Spleen (tissue), 11 donors: ENCODE measurements at regions not wholly inside any gene's neighbourhood (a gene's known extent, or its start where the extent isn't known, plus 50 kb on each side); places are given as distances from the start of the nearest gene placed in this dataset.

ENCODE experiments used
- DNase-seq: peaks from one replicate; pipeline ENCODE4 v3.0.0-alpha.2; 2020
- H3K27ac ChIP-seq, 8 donors: fragments of 200-600 bp; sonication (generic) in 7 of 8; 1 replicate in 4 of 8; 2 replicates in 4 of 8; pipeline versions ENCODE4 v1.5.0 to v1.8.0; 2016 to 2021; ENCODE audit warnings: inconsistent platforms in 4 of 8, mild to moderate bottlenecking in 4 of 8, moderate library complexity in 1 of 8
- H3K27me3 ChIP-seq, 7 donors: fragments of 200-600 bp; sonication (generic) in 6 of 7; replicated peaks in 1 of 7; 1 replicate in 4 of 7; 2 replicates in 3 of 7; pipeline versions ENCODE4 v1.5.0 to v1.8.0; 2016 to 2021; ENCODE audit warnings: inconsistent platforms in 3 of 7, mild to moderate bottlenecking in 1 of 7
- H3K36me3 ChIP-seq, 6 donors: fragments of 200-600 bp; sonication (generic) in 5 of 6; 1 replicate in 4 of 6; 2 replicates in 2 of 6; pipeline versions ENCODE4 v1.5.0 to v1.8.0; 2016 to 2021; ENCODE audit warnings: inconsistent platforms in 2 of 6
- H3K4me1 ChIP-seq, 6 donors: fragments of 200-600 bp; sonication (generic) in 5 of 6; 1 replicate in 3 of 6; 2 replicates in 3 of 6; pipeline versions ENCODE4 v1.5.0 to v1.8.0; 2016 to 2021; ENCODE audit warnings: inconsistent platforms in 3 of 6
- H3K4me3 ChIP-seq, 8 donors: fragments of 200-600 bp; sonication (generic) in 7 of 8; 1 replicate in 4 of 8; 2 replicates in 4 of 8; pipeline versions ENCODE4 v1.5.0 to v1.8.0; 2016 to 2021; ENCODE audit warnings: inconsistent platforms in 4 of 8, mild to moderate bottlenecking in 4 of 8, moderate library complexity in 2 of 8
- H3K9me3 ChIP-seq, 8 donors: fragments of 200-600 bp; sonication (generic) in 7 of 8; 1 replicate in 4 of 8; 2 replicates in 4 of 8; pipeline versions ENCODE4 v1.5.0 to v1.8.0; 2016 to 2021; ENCODE audit warnings: inconsistent platforms in 4 of 8
- POLR2A ChIP-seq, 3 donors: fragments of 450-650 bp; IDR thresholded peaks; one replicate each; pipeline ENCODE4 v1.5.1; 2017; ENCODE audit warnings: antibody characterized with exemption in 3 of 3, mild to moderate bottlenecking in 1 of 3
- POLR2AphosphoS5 ChIP-seq, 3 donors: sonication (generic); formaldehyde crosslinking; IDR thresholded peaks; one replicate each; pipeline ENCODE4 v1.5.1; 2017; ENCODE audit warnings: antibody characterized with exemption in 3 of 3
- WGBS, 5 donors: extraction: QIAGEN DNeasy Blood & Tissue Kit in 3 of 5; methylation state at CpG; one replicate each; pipeline versions ENCODE4 v1.1.5 to v1.1.7; 2013 to 2018; 5-methylcytosine and 5-hydroxymethylcytosine counted together
- intact Hi-C: fragments of 100-400 bp; cut with DNase I; formaldehyde crosslinking; loops from one replicate; pipeline ENCODE4 v1.15.0; 2023; ENCODE audit warnings: low total_unique reads
- TF ChIP-seq, protein P1 (sequence below), 11 experiments: fragments of 200-600 bp in 7 of 11; fragments of 450-650 bp in 4 of 11; sonication (generic) in 4 of 11; IDR thresholded peaks in 8 of 11; conservative IDR thresholded peaks in 3 of 11; 1 replicate in 7 of 11; 2 replicates in 4 of 11; pipeline versions ENCODE4 v1.4.0 to v1.8.0; 2016 to 2021; ENCODE audit warnings: antibody characterized with exemption in 11 of 11, inconsistent platforms in 4 of 11, mild to moderate bottlenecking in 1 of 11
- donor health status: healthy with polysubstance abuse.
- donor health status: DM: no; HTN: no; CAD: no; lungs with moderate emphysema.
- donor health status: DM: no; HTN: no; CAD: no.
- donor health status: Bipolar disorder and iron deficiency.
- donor health status: healthy.
- donor health status: DM: no; HTN: no; CAD: no.
- donor health status: DM: yes; HTN: yes; CAD: no.

DNA sequence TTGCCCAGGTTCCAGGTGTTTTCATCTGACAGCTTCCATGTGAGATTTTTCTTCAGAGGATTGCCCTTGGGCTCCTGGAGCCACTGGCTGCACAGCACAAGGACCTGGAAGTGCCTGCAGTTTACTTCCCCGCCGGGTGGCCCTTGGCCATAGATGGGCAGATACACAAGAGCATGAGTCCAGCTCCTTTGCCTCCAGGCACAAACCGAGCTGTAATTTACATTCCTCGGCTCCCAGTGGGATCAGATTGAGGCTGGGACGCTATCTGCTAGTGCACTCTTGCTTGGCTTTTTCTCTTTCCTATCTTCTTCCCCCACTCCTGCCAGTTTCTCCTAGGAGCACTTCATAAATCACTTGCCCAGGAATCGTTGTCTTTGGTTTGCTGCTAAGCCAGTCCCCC lies 85.4 kb upstream of the RALY start:
- H3K27ac ChIP-seq, result no peak overlapping the region
- no peak overlapping the region for H3K4me3 ChIP-seq
- DNase-seq, result no peak

DNA sequence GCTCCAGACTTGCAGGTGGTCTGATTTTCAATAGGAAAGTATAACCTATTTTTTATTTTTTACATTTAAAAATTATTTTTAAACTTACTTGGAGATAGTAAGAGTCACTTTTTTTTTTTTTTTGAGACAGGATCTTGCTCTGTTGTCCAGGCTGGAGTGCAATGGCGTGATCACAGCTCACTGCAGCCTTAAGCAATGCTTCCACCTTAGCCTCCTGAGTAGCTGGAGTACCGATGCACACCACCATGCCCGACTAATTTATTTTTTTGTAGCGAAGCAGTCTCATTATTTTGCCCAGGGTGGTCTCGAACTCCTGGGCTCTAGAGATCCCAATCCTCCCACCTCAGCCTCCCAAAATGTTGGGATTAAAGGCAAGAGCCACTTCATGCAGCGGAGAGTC lies 84.8 kb upstream of the RALY start:
- H3K36me3 ChIP-seq, result no peaks in the 10 kb centered on the region
- H3K27me3 ChIP-seq, result peaks cover 0 to 6% (median 0%) of the 10 kb centered on the region in 7 donors
- DNase-seq, result no peak
- H3K27ac ChIP-seq, result no peak overlapping the region
- TF ChIP-seq, protein P1, sequence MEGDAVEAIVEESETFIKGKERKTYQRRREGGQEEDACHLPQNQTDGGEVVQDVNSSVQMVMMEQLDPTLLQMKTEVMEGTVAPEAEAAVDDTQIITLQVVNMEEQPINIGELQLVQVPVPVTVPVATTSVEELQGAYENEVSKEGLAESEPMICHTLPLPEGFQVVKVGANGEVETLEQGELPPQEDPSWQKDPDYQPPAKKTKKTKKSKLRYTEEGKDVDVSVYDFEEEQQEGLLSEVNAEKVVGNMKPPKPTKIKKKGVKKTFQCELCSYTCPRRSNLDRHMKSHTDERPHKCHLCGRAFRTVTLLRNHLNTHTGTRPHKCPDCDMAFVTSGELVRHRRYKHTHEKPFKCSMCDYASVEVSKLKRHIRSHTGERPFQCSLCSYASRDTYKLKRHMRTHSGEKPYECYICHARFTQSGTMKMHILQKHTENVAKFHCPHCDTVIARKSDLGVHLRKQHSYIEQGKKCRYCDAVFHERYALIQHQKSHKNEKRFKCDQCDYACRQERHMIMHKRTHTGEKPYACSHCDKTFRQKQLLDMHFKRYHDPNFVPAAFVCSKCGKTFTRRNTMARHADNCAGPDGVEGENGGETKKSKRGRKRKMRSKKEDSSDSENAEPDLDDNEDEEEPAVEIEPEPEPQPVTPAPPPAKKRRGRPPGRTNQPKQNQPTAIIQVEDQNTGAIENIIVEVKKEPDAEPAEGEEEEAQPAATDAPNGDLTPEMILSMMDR (IDR thresholded peaks at IDR 0.05 in 8 of 11, conservative IDR thresholded peaks at IDR 0.05 in 3 of 11), result no peak
- no peak for TF ChIP-seq POLR2A (IDR thresholded peaks at IDR 0.05)
- TF ChIP-seq POLR2AphosphoS5 (IDR thresholded peaks at IDR 0.05), result no peak
- H3K4me1 ChIP-seq, result peaks cover 0 to 8% (median 0%) of the 10 kb centered on the region in 6 donors
- 91 to 93% (median 92%) methylated on average over 6 of the region's 6 CpGs for WGBS, 5 donors
- no peak overlapping the region for H3K4me3 ChIP-seq
- intact Hi-C loops, result no loop called here
- no peaks in the 10 kb centered on the region for H3K9me3 ChIP-seq

More for the DNA sequence above, 85.4 kb upstream of the RALY start:
- peaks cover 0 to 10% (median 0%) of the 10 kb centered on the region in 7 donors for H3K27me3 ChIP-seq
- TF ChIP-seq, protein P1 (IDR thresholded peaks at IDR 0.05 in 8 of 11, conservative IDR thresholded peaks at IDR 0.05 in 3 of 11), result no peak
- TF ChIP-seq POLR2AphosphoS5 (IDR thresholded peaks at IDR 0.05) (no peak), POLR2A (IDR thresholded peaks at IDR 0.05) (no peak)
- H3K4me1 ChIP-seq, result peaks cover 0 to 8% (median 0%) of the 10 kb centered on the region in 6 donors
- intact Hi-C loops, result no loop called here
- H3K9me3 ChIP-seq, result no peaks in the 10 kb centered on the region
- H3K36me3 ChIP-seq, result no peaks in the 10 kb centered on the region
- WGBS, 5 donors, result 53 to 62% (median 62%) methylated on average over 6 of the region's 6 CpGs

DNA sequence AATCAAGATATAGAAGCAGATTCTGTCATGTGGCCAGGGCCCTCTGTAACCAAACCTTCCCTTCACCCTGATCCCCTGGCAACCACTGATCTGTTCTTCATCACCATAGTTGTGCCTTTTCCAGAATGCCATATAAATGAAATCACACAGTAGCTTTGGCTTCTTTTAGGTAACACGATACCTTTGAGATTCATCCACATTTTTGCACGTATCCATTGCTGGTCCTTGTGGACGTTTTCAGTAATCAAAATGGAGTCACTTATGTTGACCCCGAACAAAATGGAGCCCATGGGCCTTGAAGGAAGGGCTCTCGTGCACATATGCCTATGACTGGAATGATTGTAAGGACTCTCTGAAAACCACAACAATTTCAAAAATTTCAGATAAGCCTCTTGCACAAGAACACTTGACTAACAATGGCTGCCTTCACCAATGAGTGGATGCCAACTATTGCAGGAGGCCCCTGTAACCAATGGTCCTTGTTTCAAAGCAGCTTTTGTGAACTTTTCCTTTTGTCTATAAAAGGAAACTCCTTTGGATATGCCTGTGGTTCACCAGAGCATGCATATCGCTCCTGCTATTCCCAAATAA lies 84.3 kb upstream of the RALY start:
- Histone ChIP-seq H3K4me3 (no peak overlapping the region), H3K36me3 (no peaks in the 10 kb centered on the region), H3K4me1 (peaks cover 0 to 8% (median 0%) of the 10 kb centered on the region in 6 donors), H3K27me3 (peaks cover 0 to 5% (median 0%) of the 10 kb centered on the region in 7 donors), H3K9me3 (no peaks in the 10 kb centered on the region), H3K27ac (no peak overlapping the region)
- intact Hi-C loops, result no loop called here
- WGBS, 5 donors, result 72 to 82% (median 75%) methylated on average over 6 of the region's 6 CpGs
- DNase-seq, result no peak
- TF ChIP-seq POLR2AphosphoS5 (IDR thresholded peaks at IDR 0.05), result no peak

DNA sequence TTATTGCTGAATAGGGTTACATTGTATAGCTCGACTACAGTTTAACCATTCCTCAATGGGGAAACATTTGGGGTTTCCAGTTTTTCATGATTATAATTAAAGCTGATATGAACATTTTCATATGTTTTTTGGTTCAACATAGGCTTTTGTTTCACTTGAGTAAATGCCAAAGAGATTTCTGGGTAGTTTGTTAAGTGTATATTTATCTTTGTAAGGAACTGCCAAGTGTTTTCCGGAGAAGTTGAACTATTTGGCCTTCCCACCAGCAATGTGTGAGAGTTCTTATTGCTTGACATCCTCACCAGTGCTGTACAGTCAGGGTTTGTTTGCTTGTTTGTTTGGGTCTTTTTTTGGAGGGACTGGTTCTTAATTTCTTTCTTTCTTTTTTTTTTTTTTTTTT lies 83.7 kb upstream of the RALY start:
- TF ChIP-seq POLR2A (IDR thresholded peaks at IDR 0.05) (no peak), POLR2AphosphoS5 (IDR thresholded peaks at IDR 0.05) (no peak)
- TF ChIP-seq, protein P1 (IDR thresholded peaks at IDR 0.05 in 8 of 11, conservative IDR thresholded peaks at IDR 0.05 in 3 of 11), result no peak

More for the DNA sequence above, 83.7 kb upstream of the RALY start:
- WGBS, 5 donors, result 66 to 80% (median 78%) methylated on average over 2 of the region's 2 CpGs
- H3K36me3 ChIP-seq, result no peaks in the 10 kb centered on the region
- DNase-seq, result no peak
- intact Hi-C loops, result loop anchor here (10.0 kb wide), 1 partner anchor 165 kb away; no protein-coding TSS in a partner anchor
- H3K4me3 ChIP-seq, result no peak overlapping the region
- peaks cover 0 to 5% (median 0%) of the 10 kb centered on the region in 7 donors for H3K27me3 ChIP-seq
- no peaks in the 10 kb centered on the region for H3K9me3 ChIP-seq
- no peak overlapping the region for H3K27ac ChIP-seq
- peaks cover 0 to 8% (median 0%) of the 10 kb centered on the region in 6 donors for H3K4me1 ChIP-seq
